Stimulated activated CD4-positive, alpha-beta T cell treated with anti-CD3 and anti-CD28 coated beads, Interleukin-12 subunit alpha, Interleukin-12 subunit beta, amount 100 ng/mL, for 48 hours (primary cell): ENCODE measurements at regions not wholly inside any gene's neighbourhood (a gene's known extent, or its start where the extent isn't known, plus 50 kb on each side); places are given as distances from the start of the nearest gene placed in this dataset.
"Not testable (repeated sequence)": the region's sequence is repeated elsewhere in the genome, so short reads cannot be mapped to it uniquely, and the experiment has no call there.

Experiments
- DNase-seq, 3 donors: peaks; one replicate each; pipeline ENCODE4 v3.0.0-alpha.2; 2020; ENCODE audit warnings: low read depth in 2 of 3, low spot score in 1 of 3

GRCh38 chr10:22467393-22467792 lies 122.1 kb downstream of the SPAG6 start:
- not testable (repeated sequence) for DNase-seq

GRCh38 chr10:22468570-22469320 lies 123.4 kb downstream of the SPAG6 start:
- DNase-seq, result no peak

GRCh38 chr10:22473044-22473443 lies 127.7 kb downstream of the SPAG6 start:
- no peak for DNase-seq

- no peak for DNase-seq
Measured at GRCh38 chr10:22473459-22473858, 128.2 kb downstream of the SPAG6 start.

- DNase-seq, result peak in 2 of 3 donors; percentile 8 to 49
Measured at GRCh38 chr10:22475651-22476600, 130.6 kb downstream of the SPAG6 start.

- DNase-seq, result no peak
Measured at GRCh38 chr10:22476601-22477321, 131.5 kb downstream of the SPAG6 start.

- DNase-seq, result no peak
Measured at GRCh38 chr10:22477334-22478287, 132.3 kb downstream of the SPAG6 start.

- DNase-seq, result no peak
Measured at GRCh38 chr10:22478555-22479334, 133.4 kb downstream of the SPAG6 start.

- no peak for DNase-seq
Measured at GRCh38 chr10:22479419-22479818, 134.1 kb downstream of the SPAG6 start.

- no peak for DNase-seq
Measured at GRCh38 chr10:22481106-22481505, 135.8 kb downstream of the SPAG6 start.

GRCh38 chr10:22481687-22482539 lies 136.6 kb downstream of the SPAG6 start:
- DNase-seq, result no peak

GRCh38 chr10:22483132-22483531 lies 137.8 kb downstream of the SPAG6 start:
- DNase-seq, result no peak
